Loucy (cell line): ENCODE measurements at regions not wholly inside any gene's neighbourhood (a gene's known extent, or its start where the extent isn't known, plus 50 kb on each side); places are given as distances from the start of the nearest gene placed in this dataset.

Source experiments
- CTCF ChIP-seq: fragments of 200-600 bp; sonication (generic); conservative IDR thresholded peaks from 2 replicates; pipeline ENCODE4 v1.5.1; 2014; ENCODE audit warnings: mild to moderate bottlenecking, antibody characterized with exemption, low read length
- EZH2phosphoT487 ChIP-seq: fragments of 200-600 bp; IDR thresholded peaks from 2 replicates; pipeline ENCODE4 v1.6.1; 2018; ENCODE audit warnings: antibody characterized with exemption, mild to moderate bottlenecking, moderate library complexity, borderline replicate concordance

- no peak for TF ChIP-seq CTCF
- TF ChIP-seq EZH2phosphoT487 = no peak
These were observed 379.0 kb upstream of the FANCL start for GRCh38 chr2:58620093-58620492.
